ENCODE measurements at regions not wholly inside any gene's neighbourhood (a gene's known extent, or its start where the extent isn't known, plus 50 kb on each side); places are given as distances from the start of the nearest gene placed in this dataset.

GRCh38 chr20:22412977-22413868 is 171.1 kb downstream of the FOXA2 start:
- FAIRE-seq (no peak), DNase-seq (ENCODE audit: low spot score) (no peak), ATAC-seq (no peak)
- no peak overlapping the region for H3K9ac ChIP-seq (ENCODE audit: insufficient read depth, low read depth, low read length)
- no peaks in the 10 kb centered on the region for H3K27me3 ChIP-seq (ENCODE audit: control insufficient read depth in 1 of 2, insufficient read depth in 2 of 2, low read length in 2 of 2)
- H3K4me1 ChIP-seq (ENCODE audit: insufficient read depth, low read length): peaks cover 55% of the 10 kb centered on the region
- 88% methylated on average over 14 of the region's 14 CpGs for WGBS (ENCODE audit: low lambda C conversion rate)
- H4K20me1 ChIP-seq (ENCODE audit: insufficient read depth, low read length): no peaks in the 10 kb centered on the region
- H3K79me2 ChIP-seq (ENCODE audit: insufficient read depth, low read length): no peaks in the 10 kb centered on the region
- intact Hi-C loops (cut with micrococcal nuclease; ENCODE audit: unreplicated experiment): loop anchor here (10.0 kb wide), 1 partner anchor 942 kb away; the partner anchor contains the start of gene NXT1
- H2AFZ ChIP-seq (ENCODE audit: low read length): no peak overlapping the region
- BruUV-seq (replicated peaks): no TSS peak
- H3K9me3 ChIP-seq (ENCODE audit: low read length): no peaks in the 10 kb centered on the region
- H3K36me3 ChIP-seq (replicated peaks in 1 of 2; ENCODE audit: control insufficient read depth in 1 of 2, insufficient read depth in 2 of 2, low read length in 2 of 2): no peaks in the 10 kb centered on the region
- H3K4me3 ChIP-seq (replicated peaks in 1 of 3; ENCODE audit: insufficient read depth in 1 of 3, low read depth in 2 of 3, low read length in 3 of 3): no peak overlapping the region
- H3K27ac ChIP-seq (ENCODE audit: extremely low read length, insufficient read depth, low read length): no peak overlapping the region
- POLR2A ChIA-PET: interaction anchor here (0.9 to 4.1 kb wide), 3 partner anchors 10 to 77 kb away, joined by 3 to 55 read pairs (median 3); no protein-coding TSS in a partner anchor
- H3K4me2 ChIP-seq (ENCODE audit: low read depth, low read length): no peak overlapping the region
- in situ Hi-C loops (cut with HindIII; ENCODE audit: extremely low pct_ligation_motif_present, low pct_unique_long_range_greater_than_20kb): no loop called here
- CTCF ChIA-PET (ENCODE audit: low intra/inter-chr PET ratio, low total read pairs): no interaction called here
- TF ChIP-seq ETV5 (CRISPR knock-in tag; IDR thresholded peaks at IDR 0.05; ENCODE audit: borderline replicate concordance): no peak
- TF ChIP-seq, protein P1, sequence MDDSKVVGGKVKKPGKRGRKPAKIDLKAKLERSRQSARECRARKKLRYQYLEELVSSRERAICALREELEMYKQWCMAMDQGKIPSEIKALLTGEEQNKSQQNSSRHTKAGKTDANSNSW (CRISPR knock-in tag; IDR thresholded peaks at IDR 0.05; ENCODE audit: borderline replicate concordance): no peak
- TF ChIP-seq GATAD2A (CRISPR knock-in tag; IDR thresholded peaks at IDR 0.05): 0 out of 2 replicates have a peak, but pooled peaks have one; percentile 11
- TF ChIP-seq, protein P2, sequence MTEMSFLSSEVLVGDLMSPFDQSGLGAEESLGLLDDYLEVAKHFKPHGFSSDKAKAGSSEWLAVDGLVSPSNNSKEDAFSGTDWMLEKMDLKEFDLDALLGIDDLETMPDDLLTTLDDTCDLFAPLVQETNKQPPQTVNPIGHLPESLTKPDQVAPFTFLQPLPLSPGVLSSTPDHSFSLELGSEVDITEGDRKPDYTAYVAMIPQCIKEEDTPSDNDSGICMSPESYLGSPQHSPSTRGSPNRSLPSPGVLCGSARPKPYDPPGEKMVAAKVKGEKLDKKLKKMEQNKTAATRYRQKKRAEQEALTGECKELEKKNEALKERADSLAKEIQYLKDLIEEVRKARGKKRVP (CRISPR knock-in tag; IDR thresholded peaks at IDR 0.05): peak in 1 of 2 experiments; percentile 57; a peak in 2 of 4 replicates
- peak; percentile 58 for TF ChIP-seq ATF7 (IDR thresholded peaks at IDR 0.05)
- TF ChIP-seq ATF7 (CRISPR knock-in tag; IDR thresholded peaks at IDR 0.05): no peak
- TF ChIP-seq PCBP1 (IDR thresholded peaks at IDR 0.05; ENCODE audit: borderline replicate concordance, low read depth, low read length): no peak
- TF ChIP-seq ZNF280D (CRISPR knock-in tag; IDR thresholded peaks at IDR 0.05): 0 out of 2 replicates have a peak, but pooled peaks have one; percentile 32
- no peak for TF ChIP-seq HOXA9 (CRISPR knock-in tag; IDR thresholded peaks at IDR 0.05; ENCODE audit: borderline replicate concordance)
- TF ChIP-seq, protein P3, sequence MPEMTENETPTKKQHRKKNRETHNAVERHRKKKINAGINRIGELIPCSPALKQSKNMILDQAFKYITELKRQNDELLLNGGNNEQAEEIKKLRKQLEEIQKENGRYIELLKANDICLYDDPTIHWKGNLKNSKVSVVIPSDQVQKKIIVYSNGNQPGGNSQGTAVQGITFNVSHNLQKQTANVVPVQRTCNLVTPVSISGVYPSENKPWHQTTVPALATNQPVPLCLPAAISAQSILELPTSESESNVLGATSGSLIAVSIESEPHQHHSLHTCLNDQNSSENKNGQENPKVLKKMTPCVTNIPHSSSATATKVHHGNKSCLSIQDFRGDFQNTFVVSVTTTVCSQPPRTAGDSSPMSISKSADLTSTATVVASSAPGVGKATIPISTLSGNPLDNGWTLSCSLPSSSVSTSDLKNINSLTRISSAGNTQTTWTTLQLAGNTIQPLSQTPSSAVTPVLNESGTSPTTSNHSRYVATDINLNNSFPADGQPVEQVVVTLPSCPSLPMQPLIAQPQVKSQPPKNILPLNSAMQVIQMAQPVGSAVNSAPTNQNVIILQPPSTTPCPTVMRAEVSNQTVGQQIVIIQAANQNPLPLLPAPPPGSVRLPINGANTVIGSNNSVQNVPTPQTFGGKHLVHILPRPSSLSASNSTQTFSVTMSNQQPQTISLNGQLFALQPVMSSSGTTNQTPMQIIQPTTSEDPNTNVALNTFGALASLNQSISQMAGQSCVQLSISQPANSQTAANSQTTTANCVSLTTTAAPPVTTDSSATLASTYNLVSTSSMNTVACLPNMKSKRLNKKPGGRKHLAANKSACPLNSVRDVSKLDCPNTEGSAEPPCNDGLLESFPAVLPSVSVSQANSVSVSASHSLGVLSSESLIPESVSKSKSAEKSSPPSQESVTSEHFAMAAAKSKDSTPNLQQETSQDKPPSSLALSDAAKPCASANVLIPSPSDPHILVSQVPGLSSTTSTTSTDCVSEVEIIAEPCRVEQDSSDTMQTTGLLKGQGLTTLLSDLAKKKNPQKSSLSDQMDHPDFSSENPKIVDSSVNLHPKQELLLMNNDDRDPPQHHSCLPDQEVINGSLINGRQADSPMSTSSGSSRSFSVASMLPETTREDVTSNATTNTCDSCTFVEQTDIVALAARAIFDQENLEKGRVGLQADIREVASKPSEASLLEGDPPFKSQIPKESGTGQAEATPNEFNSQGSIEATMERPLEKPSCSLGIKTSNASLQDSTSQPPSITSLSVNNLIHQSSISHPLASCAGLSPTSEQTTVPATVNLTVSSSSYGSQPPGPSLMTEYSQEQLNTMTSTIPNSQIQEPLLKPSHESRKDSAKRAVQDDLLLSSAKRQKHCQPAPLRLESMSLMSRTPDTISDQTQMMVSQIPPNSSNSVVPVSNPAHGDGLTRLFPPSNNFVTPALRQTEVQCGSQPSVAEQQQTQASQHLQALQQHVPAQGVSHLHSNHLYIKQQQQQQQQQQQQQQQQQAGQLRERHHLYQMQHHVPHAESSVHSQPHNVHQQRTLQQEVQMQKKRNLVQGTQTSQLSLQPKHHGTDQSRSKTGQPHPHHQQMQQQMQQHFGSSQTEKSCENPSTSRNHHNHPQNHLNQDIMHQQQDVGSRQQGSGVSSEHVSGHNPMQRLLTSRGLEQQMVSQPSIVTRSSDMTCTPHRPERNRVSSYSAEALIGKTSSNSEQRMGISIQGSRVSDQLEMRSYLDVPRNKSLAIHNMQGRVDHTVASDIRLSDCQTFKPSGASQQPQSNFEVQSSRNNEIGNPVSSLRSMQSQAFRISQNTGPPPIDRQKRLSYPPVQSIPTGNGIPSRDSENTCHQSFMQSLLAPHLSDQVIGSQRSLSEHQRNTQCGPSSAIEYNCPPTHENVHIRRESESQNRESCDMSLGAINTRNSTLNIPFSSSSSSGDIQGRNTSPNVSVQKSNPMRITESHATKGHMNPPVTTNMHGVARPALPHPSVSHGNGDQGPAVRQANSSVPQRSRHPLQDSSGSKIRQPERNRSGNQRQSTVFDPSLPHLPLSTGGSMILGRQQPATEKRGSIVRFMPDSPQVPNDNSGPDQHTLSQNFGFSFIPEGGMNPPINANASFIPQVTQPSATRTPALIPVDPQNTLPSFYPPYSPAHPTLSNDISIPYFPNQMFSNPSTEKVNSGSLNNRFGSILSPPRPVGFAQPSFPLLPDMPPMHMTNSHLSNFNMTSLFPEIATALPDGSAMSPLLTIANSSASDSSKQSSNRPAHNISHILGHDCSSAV (CRISPR knock-in tag; IDR thresholded peaks at IDR 0.05; ENCODE audit: borderline replicate concordance): no peak

Measured in HepG2 (cell line).